ENCODE measurements at regions not wholly inside any gene's neighbourhood (a gene's known extent, or its start where the extent isn't known, plus 50 kb on each side); places are given as distances from the start of the nearest gene placed in this dataset.

- no peak overlapping the region for H3K27ac ChIP-seq (ENCODE audit: low read depth, low read length)
- no peak overlapping the region for H2BK12ac ChIP-seq (ENCODE audit: low read length)
- H4K8ac ChIP-seq (ENCODE audit: low read depth, low read length): no peak overlapping the region
- H3K4me1 ChIP-seq (ENCODE audit: control insufficient read depth in 1 of 2, insufficient read depth in 2 of 2, low read length in 2 of 2): no peaks in the 10 kb centered on the region
- H3K4me3 ChIP-seq (ENCODE audit: low read depth, low read length): no peak overlapping the region
- H4K12ac ChIP-seq (ENCODE audit: low read depth, low read length): no peak overlapping the region
- H3K9me3 ChIP-seq (ENCODE audit: insufficient read depth, low read depth, low read length): peaks cover 3% of the 10 kb centered on the region
- no peak overlapping the region for H3K4me2 ChIP-seq (ENCODE audit: low read length)
- DNase-seq: no peak
- H3K79me2 ChIP-seq (ENCODE audit: control insufficient read depth, insufficient read depth, low read length, poor library complexity): no peaks in the 10 kb centered on the region
- H3K79me1 ChIP-seq (ENCODE audit: low read length): no peaks in the 10 kb centered on the region
- WGBS (ENCODE audit: extremely low coverage, insufficient coverage, insufficient read length): no CpG with 5 or more reads among the region's 6 CpGs
- H2AK5ac ChIP-seq (ENCODE audit: low read length): no peak overlapping the region
- H2BK120ac ChIP-seq (ENCODE audit: insufficient read depth, low read length, poor library complexity): no peak overlapping the region
- H2BK5ac ChIP-seq (ENCODE audit: low read depth, low read length, poor library complexity): no peak overlapping the region
- H3K23ac ChIP-seq (ENCODE audit: low read length): no peak overlapping the region
- H2AFZ ChIP-seq (ENCODE audit: insufficient read depth, low read length, poor library complexity): no peak overlapping the region
- H3K27me3 ChIP-seq (ENCODE audit: insufficient read depth, low read length): no peaks in the 10 kb centered on the region
- H3K36me3 ChIP-seq (ENCODE audit: control insufficient read depth in 1 of 2, insufficient read depth in 2 of 2, low read length in 2 of 2): no peaks in the 10 kb centered on the region
- H4K91ac ChIP-seq (ENCODE audit: low read depth, low read length): no peak overlapping the region
- no peak overlapping the region for H3K18ac ChIP-seq (ENCODE audit: low read length)
- no peak overlapping the region for H3K14ac ChIP-seq (ENCODE audit: low read length)
- H3K9ac ChIP-seq (ENCODE audit: low read length): no peak overlapping the region
- no peak overlapping the region for H3K4ac ChIP-seq (ENCODE audit: low read depth, low read length)
Measured at GRCh38 chr3:66581256-66581655, 80.4 kb upstream of the LRIG1 start.

GRCh38 chr3:66582721-66583423 lies 82.0 kb upstream of the LRIG1 start:
- no CpG with 5 or more reads among the region's 24 CpGs for WGBS (ENCODE audit: extremely low coverage, insufficient coverage, insufficient read length)

GRCh38 chr3:66583424-66584040 lies 82.7 kb upstream of the LRIG1 start:
- no peaks in the 10 kb centered on the region for H3K27me3 ChIP-seq (ENCODE audit: insufficient read depth, low read length)
- H4K12ac ChIP-seq (ENCODE audit: low read depth, low read length): no peak overlapping the region
- H3K14ac ChIP-seq (ENCODE audit: low read length): no peak overlapping the region
- H3K36me3 ChIP-seq (ENCODE audit: control insufficient read depth in 1 of 2, insufficient read depth in 2 of 2, low read length in 2 of 2): no peaks in the 10 kb centered on the region
- no peaks in the 10 kb centered on the region for H3K4me1 ChIP-seq (ENCODE audit: control insufficient read depth in 1 of 2, insufficient read depth in 2 of 2, low read length in 2 of 2)
- H3K27ac ChIP-seq (ENCODE audit: low read depth, low read length): no peak overlapping the region
- H3K79me2 ChIP-seq (ENCODE audit: control insufficient read depth, insufficient read depth, low read length, poor library complexity): no peaks in the 10 kb centered on the region
- H3K4ac ChIP-seq (ENCODE audit: low read depth, low read length): no peak overlapping the region
- WGBS (ENCODE audit: extremely low coverage, insufficient coverage, insufficient read length): no CpG with 5 or more reads among the region's 4 CpGs
- H2AFZ ChIP-seq (ENCODE audit: insufficient read depth, low read length, poor library complexity): no peak overlapping the region
- no peak overlapping the region for H3K4me2 ChIP-seq (ENCODE audit: low read length)
- no peak overlapping the region for H2BK120ac ChIP-seq (ENCODE audit: insufficient read depth, low read length, poor library complexity)
- no peak overlapping the region for H2AK5ac ChIP-seq (ENCODE audit: low read length)
- no peak overlapping the region for H2BK5ac ChIP-seq (ENCODE audit: low read depth, low read length, poor library complexity)
- H3K4me3 ChIP-seq (ENCODE audit: low read depth, low read length): no peak overlapping the region
- no peak overlapping the region for H4K91ac ChIP-seq (ENCODE audit: low read depth, low read length)
- H2BK12ac ChIP-seq (ENCODE audit: low read length): no peak overlapping the region
- no peak overlapping the region for H3K23ac ChIP-seq (ENCODE audit: low read length)
- H4K8ac ChIP-seq (ENCODE audit: low read depth, low read length): no peak overlapping the region
- H3K79me1 ChIP-seq (ENCODE audit: low read length): no peaks in the 10 kb centered on the region
- no peak overlapping the region for H3K9ac ChIP-seq (ENCODE audit: low read length)
- no peak overlapping the region for H3K18ac ChIP-seq (ENCODE audit: low read length)
- no peak for DNase-seq
- H3K9me3 ChIP-seq (ENCODE audit: insufficient read depth, low read depth, low read length): peaks cover 3% of the 10 kb centered on the region

More at GRCh38 chr3:66582721-66583423, 82.0 kb upstream of the LRIG1 start:
- H3K4ac ChIP-seq (ENCODE audit: low read depth, low read length): no peak overlapping the region
- H3K27ac ChIP-seq (ENCODE audit: low read depth, low read length): no peak overlapping the region
- no peak overlapping the region for H4K8ac ChIP-seq (ENCODE audit: low read depth, low read length)
- no peak for DNase-seq
- no peaks in the 10 kb centered on the region for H3K79me1 ChIP-seq (ENCODE audit: low read length)
- no peaks in the 10 kb centered on the region for H3K27me3 ChIP-seq (ENCODE audit: insufficient read depth, low read length)
- no peak overlapping the region for H3K14ac ChIP-seq (ENCODE audit: low read length)
- H3K4me3 ChIP-seq (ENCODE audit: low read depth, low read length): no peak overlapping the region
- no peak overlapping the region for H3K4me2 ChIP-seq (ENCODE audit: low read length)
- no peaks in the 10 kb centered on the region for H3K79me2 ChIP-seq (ENCODE audit: control insufficient read depth, insufficient read depth, low read length, poor library complexity)
- no peak overlapping the region for H4K91ac ChIP-seq (ENCODE audit: low read depth, low read length)
- no peak overlapping the region for H4K12ac ChIP-seq (ENCODE audit: low read depth, low read length)
- H2BK5ac ChIP-seq (ENCODE audit: low read depth, low read length, poor library complexity): no peak overlapping the region
- peaks cover 3% of the 10 kb centered on the region for H3K9me3 ChIP-seq (ENCODE audit: insufficient read depth, low read depth, low read length)
- H3K23ac ChIP-seq (ENCODE audit: low read length): no peak overlapping the region
- no peak overlapping the region for H3K18ac ChIP-seq (ENCODE audit: low read length)
- H3K4me1 ChIP-seq (ENCODE audit: control insufficient read depth in 1 of 2, insufficient read depth in 2 of 2, low read length in 2 of 2): no peaks in the 10 kb centered on the region
- no peak overlapping the region for H3K9ac ChIP-seq (ENCODE audit: low read length)
- H3K36me3 ChIP-seq (ENCODE audit: control insufficient read depth in 1 of 2, insufficient read depth in 2 of 2, low read length in 2 of 2): no peaks in the 10 kb centered on the region
- H2BK12ac ChIP-seq (ENCODE audit: low read length): no peak overlapping the region
- H2AK5ac ChIP-seq (ENCODE audit: low read length): no peak overlapping the region
- no peak overlapping the region for H2AFZ ChIP-seq (ENCODE audit: insufficient read depth, low read length, poor library complexity)
- H2BK120ac ChIP-seq (ENCODE audit: insufficient read depth, low read length, poor library complexity): no peak overlapping the region

- Histone ChIP-seq H2BK5ac (ENCODE audit: low read depth, low read length, poor library complexity) (no peak overlapping the region), H4K8ac (ENCODE audit: low read depth, low read length) (no peak overlapping the region), H4K12ac (ENCODE audit: low read depth, low read length) (no peak overlapping the region), H2BK120ac (ENCODE audit: insufficient read depth, low read length, poor library complexity) (no peak overlapping the region), H2AK5ac (ENCODE audit: low read length) (no peak overlapping the region), H3K27me3 (ENCODE audit: insufficient read depth, low read length) (no peaks in the 10 kb centered on the region), H3K36me3 (ENCODE audit: control insufficient read depth in 1 of 2, insufficient read depth in 2 of 2, low read length in 2 of 2) (no peaks in the 10 kb centered on the region), H3K14ac (ENCODE audit: low read length) (no peak overlapping the region), H3K79me1 (ENCODE audit: low read length) (no peaks in the 10 kb centered on the region), H3K27ac (ENCODE audit: low read depth, low read length) (no peak overlapping the region), H3K9me3 (ENCODE audit: insufficient read depth, low read depth, low read length) (peaks cover 3% of the 10 kb centered on the region), H2AFZ (ENCODE audit: insufficient read depth, low read length, poor library complexity) (no peak overlapping the region), H3K79me2 (ENCODE audit: control insufficient read depth, insufficient read depth, low read length, poor library complexity) (no peaks in the 10 kb centered on the region), H2BK12ac (ENCODE audit: low read length) (no peak overlapping the region), H4K91ac (ENCODE audit: low read depth, low read length) (no peak overlapping the region), H3K9ac (ENCODE audit: low read length) (no peak overlapping the region), H3K4me1 (ENCODE audit: control insufficient read depth in 1 of 2, insufficient read depth in 2 of 2, low read length in 2 of 2) (no peaks in the 10 kb centered on the region), H3K4ac (ENCODE audit: low read depth, low read length) (no peak overlapping the region), H3K23ac (ENCODE audit: low read length) (no peak overlapping the region), H3K18ac (ENCODE audit: low read length) (no peak overlapping the region), H3K4me2 (ENCODE audit: low read length) (no peak overlapping the region), H3K4me3 (ENCODE audit: low read depth, low read length) (no peak overlapping the region)
- peak in 1 of 2 donors; percentile 80 for DNase-seq
- no CpG with 5 or more reads among the region's 1 CpG for WGBS (ENCODE audit: extremely low coverage, insufficient coverage, insufficient read length)
Measured at GRCh38 chr3:66585520-66586095, 84.8 kb upstream of the LRIG1 start.
